ENCODE measurements at regions not wholly inside any gene's neighbourhood (a gene's known extent, or its start where the extent isn't known, plus 50 kb on each side); places are given as distances from the start of the nearest gene placed in this dataset.

DNA sequence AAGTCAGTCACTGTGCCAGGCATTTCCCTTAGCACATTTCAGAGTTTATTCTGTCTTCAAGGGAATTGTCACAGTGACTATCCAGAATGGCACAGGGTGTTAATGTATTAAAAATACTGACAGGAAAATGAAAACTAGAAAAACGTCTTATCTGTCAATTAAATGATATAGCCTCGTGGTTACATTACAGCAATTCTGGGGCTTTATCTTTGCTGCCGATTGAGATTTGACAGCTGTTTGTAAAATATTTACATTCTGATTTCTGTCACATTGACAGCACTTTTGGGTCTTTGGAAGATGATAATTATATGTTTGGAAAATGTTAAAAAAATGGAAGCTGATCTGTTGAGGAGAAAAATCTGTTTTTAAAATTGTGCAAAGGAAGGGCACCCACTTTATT lies 250.0 kb downstream of the CHRM3 start:
- TF ChIP-seq, protein P1, sequence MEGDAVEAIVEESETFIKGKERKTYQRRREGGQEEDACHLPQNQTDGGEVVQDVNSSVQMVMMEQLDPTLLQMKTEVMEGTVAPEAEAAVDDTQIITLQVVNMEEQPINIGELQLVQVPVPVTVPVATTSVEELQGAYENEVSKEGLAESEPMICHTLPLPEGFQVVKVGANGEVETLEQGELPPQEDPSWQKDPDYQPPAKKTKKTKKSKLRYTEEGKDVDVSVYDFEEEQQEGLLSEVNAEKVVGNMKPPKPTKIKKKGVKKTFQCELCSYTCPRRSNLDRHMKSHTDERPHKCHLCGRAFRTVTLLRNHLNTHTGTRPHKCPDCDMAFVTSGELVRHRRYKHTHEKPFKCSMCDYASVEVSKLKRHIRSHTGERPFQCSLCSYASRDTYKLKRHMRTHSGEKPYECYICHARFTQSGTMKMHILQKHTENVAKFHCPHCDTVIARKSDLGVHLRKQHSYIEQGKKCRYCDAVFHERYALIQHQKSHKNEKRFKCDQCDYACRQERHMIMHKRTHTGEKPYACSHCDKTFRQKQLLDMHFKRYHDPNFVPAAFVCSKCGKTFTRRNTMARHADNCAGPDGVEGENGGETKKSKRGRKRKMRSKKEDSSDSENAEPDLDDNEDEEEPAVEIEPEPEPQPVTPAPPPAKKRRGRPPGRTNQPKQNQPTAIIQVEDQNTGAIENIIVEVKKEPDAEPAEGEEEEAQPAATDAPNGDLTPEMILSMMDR (IDR thresholded peaks at IDR 0.05) = no peak
- TF ChIP-seq POLR2A (IDR thresholded peaks at IDR 0.05) = no peak

Measured in breast epithelium (tissue), 3 donors.